ENCODE measurements at regions not wholly inside any gene's neighbourhood (a gene's known extent, or its start where the extent isn't known, plus 50 kb on each side); places are given as distances from the start of the nearest gene placed in this dataset.

- no peak overlapping the region for H3K4me3 ChIP-seq (ENCODE audit: extremely low read depth, insufficient read depth, low read length, poor library complexity, severe bottlenecking)
- H3K27ac ChIP-seq (ENCODE audit: low read depth, low read length, severe bottlenecking) = no peak overlapping the region
- H3K4me1 ChIP-seq (ENCODE audit: control insufficient read depth, insufficient read depth, low read length, poor library complexity, severe bottlenecking) = no peaks in the 10 kb centered on the region
- H3K36me3 ChIP-seq (ENCODE audit: control insufficient read depth, insufficient read depth, low read length) = no peaks in the 10 kb centered on the region
- 95% methylated on average over 3 to 6 of the region's 6 CpGs for WGBS, 2 experiments (ENCODE audit: insufficient coverage in 2 of 2)
- no peaks in the 10 kb centered on the region for H3K9me3 ChIP-seq (ENCODE audit: control insufficient read depth, low read length)
These were observed 247.7 kb upstream of the RFX3 start for GRCh38 chr9:3773362-3774060.

- Histone ChIP-seq H3K36me3 (ENCODE audit: control insufficient read depth, insufficient read depth, low read length) (no peaks in the 10 kb centered on the region), H3K27ac (ENCODE audit: low read depth, low read length, severe bottlenecking) (no peak overlapping the region), H3K9me3 (ENCODE audit: control insufficient read depth, low read length) (no peaks in the 10 kb centered on the region), H3K4me1 (ENCODE audit: control insufficient read depth, insufficient read depth, low read length, poor library complexity, severe bottlenecking) (no peaks in the 10 kb centered on the region), H3K4me3 (ENCODE audit: extremely low read depth, insufficient read depth, low read length, poor library complexity, severe bottlenecking) (no peak overlapping the region)
- 53 to 67% methylated on average over 3 of the region's 4 CpGs for WGBS, 2 experiments (ENCODE audit: insufficient coverage in 2 of 2)
These were observed 243.8 kb upstream of the RFX3 start for GRCh38 chr9:3769646-3770045.

GRCh38 chr9:3768712-3769457 lies 243.1 kb upstream of the RFX3 start:
- Histone ChIP-seq H3K9me3 (ENCODE audit: control insufficient read depth, low read length) (no peaks in the 10 kb centered on the region), H3K27ac (ENCODE audit: low read depth, low read length, severe bottlenecking) (no peak overlapping the region)

GRCh38 chr9:3768286-3768685 lies 242.5 kb upstream of the RFX3 start:
- H3K4me3 ChIP-seq (ENCODE audit: extremely low read depth, insufficient read depth, low read length, poor library complexity, severe bottlenecking) = no peak overlapping the region
- WGBS, 2 experiments (ENCODE audit: insufficient coverage in 2 of 2) = 94% methylated on average over 3 of the region's 5 CpGs; no CpG with 5 or more reads in 1 of the 2 experiments
- no peak overlapping the region for H3K27ac ChIP-seq (ENCODE audit: low read depth, low read length, severe bottlenecking)

More at GRCh38 chr9:3768712-3769457, 243.1 kb upstream of the RFX3 start:
- H3K4me1 ChIP-seq (ENCODE audit: control insufficient read depth, insufficient read depth, low read length, poor library complexity, severe bottlenecking) = no peaks in the 10 kb centered on the region
- H3K4me3 ChIP-seq (ENCODE audit: extremely low read depth, insufficient read depth, low read length, poor library complexity, severe bottlenecking) = no peak overlapping the region
- H3K36me3 ChIP-seq (ENCODE audit: control insufficient read depth, insufficient read depth, low read length) = no peaks in the 10 kb centered on the region
- WGBS, 2 experiments (ENCODE audit: insufficient coverage in 2 of 2) = 86 to 87% methylated on average over 5 of the region's 5 CpGs

GRCh38 chr9:3762076-3762475 lies 236.3 kb upstream of the RFX3 start:
- Histone ChIP-seq H3K9me3 (ENCODE audit: control insufficient read depth, low read length) (no peaks in the 10 kb centered on the region), H3K36me3 (ENCODE audit: control insufficient read depth, insufficient read depth, low read length) (no peaks in the 10 kb centered on the region), H3K4me1 (ENCODE audit: control insufficient read depth, insufficient read depth, low read length, poor library complexity, severe bottlenecking) (peaks cover 6% of the 10 kb centered on the region), H3K27ac (ENCODE audit: low read depth, low read length, severe bottlenecking) (no peak overlapping the region), H3K4me3 (ENCODE audit: extremely low read depth, insufficient read depth, low read length, poor library complexity, severe bottlenecking) (no peak overlapping the region)
- 67% methylated on average over 1 of the region's 3 CpGs; no CpG with 5 or more reads in 1 of the 2 experiments for WGBS, 2 experiments (ENCODE audit: insufficient coverage in 2 of 2)

More at GRCh38 chr9:3768286-3768685, 242.5 kb upstream of the RFX3 start:
- Histone ChIP-seq H3K9me3 (ENCODE audit: control insufficient read depth, low read length) (no peaks in the 10 kb centered on the region), H3K36me3 (ENCODE audit: control insufficient read depth, insufficient read depth, low read length) (no peaks in the 10 kb centered on the region), H3K4me1 (ENCODE audit: control insufficient read depth, insufficient read depth, low read length, poor library complexity, severe bottlenecking) (no peaks in the 10 kb centered on the region)

- 80 to 81% methylated on average over 1 to 3 of the region's 4 CpGs for WGBS, 2 experiments (ENCODE audit: insufficient coverage in 2 of 2)
- Histone ChIP-seq H3K4me1 (ENCODE audit: control insufficient read depth, insufficient read depth, low read length, poor library complexity, severe bottlenecking) (peaks cover 12% of the 10 kb centered on the region), H3K36me3 (ENCODE audit: control insufficient read depth, insufficient read depth, low read length) (no peaks in the 10 kb centered on the region), H3K4me3 (ENCODE audit: extremely low read depth, insufficient read depth, low read length, poor library complexity, severe bottlenecking) (no peak overlapping the region), H3K27ac (ENCODE audit: low read depth, low read length, severe bottlenecking) (no peak overlapping the region), H3K9me3 (ENCODE audit: control insufficient read depth, low read length) (no peaks in the 10 kb centered on the region)
These were observed 234.2 kb upstream of the RFX3 start for GRCh38 chr9:3760031-3760430.

GRCh38 chr9:3758816-3759576 lies 233.2 kb upstream of the RFX3 start:
- H3K36me3 ChIP-seq (ENCODE audit: control insufficient read depth, insufficient read depth, low read length) = no peaks in the 10 kb centered on the region
- 96 to 100% methylated on average over 2 to 3 of the region's 5 CpGs for WGBS, 2 experiments (ENCODE audit: insufficient coverage in 2 of 2)
- no peaks in the 10 kb centered on the region for H3K9me3 ChIP-seq (ENCODE audit: control insufficient read depth, low read length)
- no peak overlapping the region for H3K27ac ChIP-seq (ENCODE audit: low read depth, low read length, severe bottlenecking)
- H3K4me3 ChIP-seq (ENCODE audit: extremely low read depth, insufficient read depth, low read length, poor library complexity, severe bottlenecking) = no peak overlapping the region
- peaks cover 12% of the 10 kb centered on the region for H3K4me1 ChIP-seq (ENCODE audit: control insufficient read depth, insufficient read depth, low read length, poor library complexity, severe bottlenecking)

GRCh38 chr9:3756071-3756470 lies 230.3 kb upstream of the RFX3 start:
- peaks cover 12% of the 10 kb centered on the region for H3K4me1 ChIP-seq (ENCODE audit: control insufficient read depth, insufficient read depth, low read length, poor library complexity, severe bottlenecking)
- no peak overlapping the region for H3K27ac ChIP-seq (ENCODE audit: low read depth, low read length, severe bottlenecking)
- H3K4me3 ChIP-seq (ENCODE audit: extremely low read depth, insufficient read depth, low read length, poor library complexity, severe bottlenecking) = no peak overlapping the region
- 66 to 87% methylated on average over 3 of the region's 3 CpGs for WGBS, 2 experiments (ENCODE audit: insufficient coverage in 2 of 2)
- no peaks in the 10 kb centered on the region for H3K36me3 ChIP-seq (ENCODE audit: control insufficient read depth, insufficient read depth, low read length)
- H3K9me3 ChIP-seq (ENCODE audit: control insufficient read depth, low read length) = no peaks in the 10 kb centered on the region

GRCh38 chr9:3751125-3751758 lies 225.4 kb upstream of the RFX3 start:
- Histone ChIP-seq H3K36me3 (ENCODE audit: control insufficient read depth, insufficient read depth, low read length) (no peaks in the 10 kb centered on the region), H3K4me1 (ENCODE audit: control insufficient read depth, insufficient read depth, low read length, poor library complexity, severe bottlenecking) (peaks cover 13% of the 10 kb centered on the region), H3K27ac (ENCODE audit: low read depth, low read length, severe bottlenecking) (no peak overlapping the region), H3K4me3 (ENCODE audit: extremely low read depth, insufficient read depth, low read length, poor library complexity, severe bottlenecking) (no peak overlapping the region), H3K9me3 (ENCODE audit: control insufficient read depth, low read length) (no peaks in the 10 kb centered on the region)
- 100% methylated on average over 1 of the region's 2 CpGs; no CpG with 5 or more reads in 1 of the 2 experiments for WGBS, 2 experiments (ENCODE audit: insufficient coverage in 2 of 2)

GRCh38 chr9:3750321-3750720 lies 224.5 kb upstream of the RFX3 start:
- H3K9me3 ChIP-seq (ENCODE audit: control insufficient read depth, low read length) = no peaks in the 10 kb centered on the region
- no peak overlapping the region for H3K27ac ChIP-seq (ENCODE audit: low read depth, low read length, severe bottlenecking)
- peaks cover 13% of the 10 kb centered on the region for H3K4me1 ChIP-seq (ENCODE audit: control insufficient read depth, insufficient read depth, low read length, poor library complexity, severe bottlenecking)
- H3K36me3 ChIP-seq (ENCODE audit: control insufficient read depth, insufficient read depth, low read length) = no peaks in the 10 kb centered on the region
- H3K4me3 ChIP-seq (ENCODE audit: extremely low read depth, insufficient read depth, low read length, poor library complexity, severe bottlenecking) = no peak overlapping the region
- WGBS, 2 experiments (ENCODE audit: insufficient coverage in 2 of 2) = 76 to 89% methylated on average over 3 to 5 of the region's 5 CpGs

Measured in mesodermal cell (in vitro differentiated cells).